HG02938 (cell line): ENCODE measurements at regions not wholly inside any gene's neighbourhood (a gene's known extent, or its start where the extent isn't known, plus 50 kb on each side); places are given as distances from the start of the nearest gene placed in this dataset.
"Not testable (repeated sequence)": the region's sequence is repeated elsewhere in the genome, so short reads cannot be mapped to it uniquely, and the experiment has no call there.

Experiments used
- ATAC-seq: cut with Tn5 transposase; IDR thresholded peaks from one replicate; pipeline ENCODE4 v1.9.1; 2021; ENCODE audit warnings: mild to moderate bottlenecking, moderate library complexity; ENCODE audit not compliant: unreplicated experiment

DNA sequence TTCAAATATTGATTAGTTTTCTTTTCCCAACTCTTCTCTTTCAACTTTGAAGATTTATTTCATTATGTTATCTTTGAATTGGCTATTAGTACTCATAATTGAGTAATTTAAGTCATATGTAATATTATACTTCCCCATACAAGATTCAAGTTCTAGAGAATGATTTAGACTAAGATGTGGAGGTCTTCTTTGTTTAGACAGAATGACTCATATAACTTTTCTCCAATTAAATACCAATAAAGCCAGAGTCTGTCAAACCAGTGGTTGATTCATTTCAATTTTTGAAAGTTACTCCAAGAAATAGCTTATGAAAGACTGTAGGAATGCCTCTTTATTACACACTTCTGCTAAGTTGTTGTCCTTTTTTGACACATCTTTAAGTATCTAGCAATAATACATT lies 115.8 kb upstream of the SLC35F3 start:
- no peak for ATAC-seq

GRCh38 chr1:233790121-233790520 lies 114.4 kb upstream of the SLC35F3 start:
- no peak for ATAC-seq

GRCh38 chr1:233790662-233791371 lies 113.7 kb upstream of the SLC35F3 start:
- peak; percentile 93 for ATAC-seq

DNA sequence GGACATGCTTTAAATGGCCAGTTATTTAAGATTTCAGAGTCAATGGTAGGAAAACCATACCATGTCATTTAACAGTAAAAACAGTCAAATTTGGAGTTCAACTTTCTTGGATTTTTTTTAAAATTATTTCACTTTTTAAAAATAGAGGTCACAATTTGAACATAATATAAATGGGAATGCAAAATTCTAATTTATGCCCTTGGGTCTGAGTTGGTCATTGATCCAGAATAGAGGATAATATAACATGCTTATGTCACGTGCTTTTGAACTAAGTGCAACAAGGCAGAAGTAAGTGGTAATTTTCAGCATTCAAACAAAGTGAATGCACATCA lies 113.1 kb upstream of the SLC35F3 start:
- ATAC-seq = no peak

DNA sequence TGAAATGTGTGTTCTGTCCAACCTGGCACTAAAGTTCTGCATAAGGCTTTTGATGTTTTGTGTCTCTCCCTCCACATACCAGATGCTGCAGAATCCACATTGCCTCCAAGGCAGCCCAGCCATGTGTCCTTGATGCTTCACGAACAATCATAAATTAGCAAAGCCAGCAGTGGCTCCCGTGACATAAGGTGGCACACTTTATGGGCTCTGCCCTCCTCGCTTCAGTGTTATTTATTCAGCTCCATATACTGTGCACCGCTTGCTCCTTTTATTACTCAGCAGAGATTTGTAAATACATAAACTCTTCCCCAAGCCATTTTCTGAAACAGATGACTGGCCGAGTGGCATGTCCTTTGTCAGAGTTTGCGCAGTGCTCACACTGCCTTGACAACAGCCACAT lies 112.8 kb upstream of the SLC35F3 start:
- ATAC-seq = no peak

DNA sequence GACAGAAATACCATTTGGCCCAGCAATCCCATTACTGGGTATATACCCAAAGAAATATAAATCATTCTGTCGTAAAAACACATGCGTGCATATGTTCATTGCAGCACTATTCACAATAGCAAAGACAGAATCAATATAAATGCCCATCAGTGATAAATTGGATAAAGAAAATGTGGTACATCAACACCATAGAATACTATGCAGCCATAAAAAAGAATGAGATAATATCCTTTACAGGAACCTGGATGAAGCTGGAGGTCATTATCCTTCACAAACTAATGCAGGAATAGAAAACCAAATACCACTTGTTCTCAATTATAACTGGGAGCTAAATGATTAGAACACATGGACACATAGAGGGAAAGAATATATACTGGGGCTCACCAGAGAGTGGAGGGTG lies 109.6 kb upstream of the SLC35F3 start:
- no peak for ATAC-seq

GRCh38 chr1:233796146-233796783 lies 108.2 kb upstream of the SLC35F3 start:
- ATAC-seq = no peak

DNA sequence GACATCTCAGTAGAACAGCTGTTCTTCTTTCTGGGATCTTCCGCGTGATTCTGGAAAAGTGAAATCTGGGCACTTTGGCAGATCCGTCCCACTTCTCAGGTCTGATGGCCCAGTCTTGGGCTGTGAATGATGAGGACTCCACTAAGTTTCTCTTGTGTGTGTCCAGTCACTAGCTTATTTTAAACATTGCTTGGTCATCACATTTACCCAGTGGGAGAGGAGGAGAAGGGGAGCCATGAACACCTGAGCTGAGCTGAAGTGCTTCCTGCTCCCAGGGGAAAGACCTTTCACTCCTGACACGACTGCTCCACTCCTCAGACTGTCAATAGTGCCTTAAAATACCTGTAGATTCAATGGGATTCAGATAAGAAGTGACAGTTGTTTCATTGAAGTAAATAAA lies 101.9 kb upstream of the SLC35F3 start:
- ATAC-seq = no peak

DNA sequence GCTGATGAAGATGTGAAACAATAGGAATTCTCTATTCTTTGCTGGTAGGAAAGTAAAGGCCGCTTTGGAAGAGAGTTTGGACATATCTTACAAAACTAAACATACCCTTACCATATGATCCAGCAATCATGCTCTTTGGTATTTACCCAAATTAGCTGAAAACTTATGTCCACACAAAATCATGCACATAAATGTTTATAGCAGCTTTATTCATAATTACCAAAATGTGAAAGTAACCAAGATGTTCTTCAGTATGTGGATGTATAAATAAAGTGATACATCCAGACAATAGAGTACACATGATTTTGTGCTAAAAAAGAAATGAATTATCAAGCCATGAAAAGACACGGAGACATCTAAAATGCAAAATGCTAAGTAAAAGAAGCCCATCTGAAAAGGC lies 98.7 kb upstream of the SLC35F3 start:
- no peak for ATAC-seq

- no peak for ATAC-seq
Observed at GRCh38 chr1:233815357-233815756, 89.1 kb upstream of the SLC35F3 start.

GRCh38 chr1:233815865-233816264 lies 88.6 kb upstream of the SLC35F3 start:
- no peak for ATAC-seq

DNA sequence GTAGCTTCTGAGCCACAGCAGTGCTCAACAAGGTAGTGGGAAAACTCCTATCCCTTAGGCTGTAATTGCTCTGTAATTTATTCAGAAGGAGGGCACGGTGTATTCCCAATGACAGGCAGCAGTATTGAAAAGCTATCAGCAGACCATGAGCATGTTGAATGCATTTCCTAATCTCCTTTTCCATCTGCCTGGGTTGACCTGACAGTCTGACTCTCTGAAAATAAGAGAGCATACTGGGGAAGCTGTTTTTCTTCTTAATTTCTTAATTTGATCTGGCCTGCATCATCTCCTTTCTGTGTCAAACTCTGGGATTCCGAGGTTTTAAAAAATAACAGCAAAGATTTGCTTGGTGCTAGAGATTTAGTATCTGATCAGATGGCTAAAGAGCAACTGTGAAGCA lies 88.1 kb upstream of the SLC35F3 start:
- ATAC-seq = no peak

GRCh38 chr1:233819042-233819441 lies 85.4 kb upstream of the SLC35F3 start:
- ATAC-seq = no peak

GRCh38 chr1:233824179-233824578 lies 80.3 kb upstream of the SLC35F3 start:
- not testable (repeated sequence) for ATAC-seq

DNA sequence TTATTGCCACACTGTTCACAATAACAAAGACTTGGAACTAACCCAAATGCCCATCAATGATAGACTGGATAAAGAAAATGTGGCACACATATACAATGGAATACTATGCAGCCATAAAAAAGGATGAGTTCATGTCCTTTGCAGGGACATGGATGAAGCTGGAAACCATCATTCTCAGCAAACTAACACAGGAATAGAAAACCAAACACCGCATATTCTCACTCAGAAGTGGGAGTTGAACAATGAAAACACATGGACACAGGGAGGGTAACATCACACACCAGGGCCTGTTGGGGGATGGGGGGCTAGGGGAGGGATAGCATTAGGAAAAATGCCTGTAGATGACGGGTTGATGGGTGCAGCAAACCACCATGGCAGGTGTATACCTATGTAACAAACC lies 76.5 kb upstream of the SLC35F3 start:
- not testable (repeated sequence) for ATAC-seq

DNA sequence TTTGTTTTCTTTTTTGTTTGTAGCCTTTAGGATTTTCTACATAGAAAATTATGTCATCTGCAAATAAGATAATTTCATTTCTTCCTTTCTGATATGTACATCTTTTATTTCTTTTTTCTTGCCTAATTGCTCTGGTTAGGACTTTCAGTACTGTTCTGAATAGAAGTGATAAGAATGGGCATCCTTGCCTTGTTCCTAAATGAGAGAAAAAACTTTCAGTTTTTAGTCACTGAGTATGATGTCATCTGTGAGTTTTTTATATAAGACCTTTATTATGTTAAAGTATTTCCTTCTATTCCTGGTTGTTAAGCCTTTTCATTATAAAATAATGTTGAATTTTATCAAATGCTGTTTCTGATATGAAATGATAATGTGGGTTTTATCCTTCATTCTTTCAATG lies 76.0 kb upstream of the SLC35F3 start:
- ATAC-seq = no peak

DNA sequence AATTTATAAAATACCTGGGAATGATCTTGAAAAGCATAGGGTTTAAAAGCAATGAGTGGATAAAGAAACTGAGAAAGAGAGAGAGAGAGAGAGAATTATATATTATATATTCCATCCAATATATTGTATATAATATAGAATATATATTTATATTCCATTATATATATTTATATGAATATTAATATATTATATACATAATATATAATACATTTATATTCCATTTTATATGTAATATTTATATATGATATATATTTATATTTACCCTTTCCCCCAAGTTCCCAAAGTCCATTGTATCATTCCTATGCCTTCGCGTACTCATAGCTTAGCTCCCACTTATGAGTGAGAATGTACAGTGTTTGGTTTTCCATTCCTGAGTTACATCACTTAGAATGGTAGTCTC lies 69.9 kb upstream of the SLC35F3 start:
- ATAC-seq = no peak

DNA sequence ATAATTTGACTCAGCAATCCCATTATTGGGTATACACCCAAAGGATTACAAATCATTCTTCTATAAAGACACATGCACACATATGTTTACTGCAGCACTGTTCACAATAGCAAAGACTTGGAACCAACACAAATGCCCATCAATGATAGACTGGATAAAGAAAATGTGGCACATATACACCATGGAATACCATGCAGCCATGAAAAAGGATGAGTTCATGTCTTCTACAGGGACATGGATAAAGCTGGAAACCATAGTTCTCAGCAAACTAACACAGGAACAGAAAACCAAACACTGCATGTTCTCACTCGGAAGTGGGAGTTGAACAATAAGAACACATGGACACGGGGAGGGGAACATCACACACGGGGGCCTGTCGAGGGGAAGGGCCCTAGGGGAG lies 66.3 kb upstream of the SLC35F3 start:
- ATAC-seq = not testable (repeated sequence)

- ATAC-seq = no peak
Observed at GRCh38 chr1:233843525-233844204, 60.8 kb upstream of the SLC35F3 start.

- no peak for ATAC-seq
Observed at GRCh38 chr1:233844275-233844674, 60.2 kb upstream of the SLC35F3 start.

GRCh38 chr1:233844692-233845091 lies 59.8 kb upstream of the SLC35F3 start:
- ATAC-seq = no peak
